ENCODE measurements at regions not wholly inside any gene's neighbourhood (a gene's known extent, or its start where the extent isn't known, plus 50 kb on each side); places are given as distances from the start of the nearest gene placed in this dataset.
"Not testable (repeated sequence)": the region's sequence is repeated elsewhere in the genome, so short reads cannot be mapped to it uniquely, and the experiment has no call there.

DNA sequence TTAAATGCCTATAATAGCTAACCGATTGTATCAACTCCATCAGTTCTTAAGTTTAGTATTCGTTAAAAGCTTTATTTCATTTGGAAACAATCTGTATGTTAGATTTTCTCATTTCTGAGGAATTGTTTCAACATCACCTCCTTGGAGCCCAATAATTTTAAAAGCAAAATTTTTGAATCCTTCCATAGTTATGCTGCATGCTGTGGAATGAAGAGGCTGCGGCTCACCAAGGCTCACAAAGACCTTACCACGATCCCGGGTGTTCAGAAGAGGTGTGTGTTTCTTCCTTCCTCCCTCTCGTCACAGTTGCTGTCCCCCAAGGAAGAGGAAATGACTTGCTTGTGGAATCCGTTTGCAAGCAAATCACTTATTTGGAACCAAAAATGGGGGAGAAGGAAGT is 143.8 kb downstream of the FGF1 start:
- no peak for DNase-seq (ENCODE audit: low spot score)

DNA sequence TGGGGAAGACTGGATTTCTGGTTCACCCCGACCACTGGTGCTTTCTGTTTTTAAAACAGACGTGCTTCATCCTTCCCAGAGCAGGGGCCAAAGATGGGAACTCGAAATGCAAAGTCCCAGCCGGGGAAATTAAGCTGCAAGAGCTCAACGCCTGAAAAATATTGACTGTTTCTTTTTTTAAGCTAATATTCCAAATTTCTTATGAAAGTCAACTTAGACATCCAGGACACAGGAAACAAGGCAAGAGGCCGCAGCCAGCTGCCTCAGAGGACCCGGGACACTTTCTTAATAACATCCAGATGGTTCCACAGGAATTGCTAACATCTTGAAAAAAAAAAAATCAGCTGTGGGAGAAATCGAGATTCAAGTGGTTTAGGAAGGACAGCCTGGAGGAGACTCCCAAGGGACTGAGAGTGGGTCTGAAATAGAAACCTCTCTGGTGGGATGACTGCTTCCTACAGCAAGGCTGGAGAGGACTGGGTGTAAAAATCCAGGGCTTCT is 144.9 kb downstream of the FGF1 start:
- no peak for DNase-seq (ENCODE audit: low spot score)

DNA sequence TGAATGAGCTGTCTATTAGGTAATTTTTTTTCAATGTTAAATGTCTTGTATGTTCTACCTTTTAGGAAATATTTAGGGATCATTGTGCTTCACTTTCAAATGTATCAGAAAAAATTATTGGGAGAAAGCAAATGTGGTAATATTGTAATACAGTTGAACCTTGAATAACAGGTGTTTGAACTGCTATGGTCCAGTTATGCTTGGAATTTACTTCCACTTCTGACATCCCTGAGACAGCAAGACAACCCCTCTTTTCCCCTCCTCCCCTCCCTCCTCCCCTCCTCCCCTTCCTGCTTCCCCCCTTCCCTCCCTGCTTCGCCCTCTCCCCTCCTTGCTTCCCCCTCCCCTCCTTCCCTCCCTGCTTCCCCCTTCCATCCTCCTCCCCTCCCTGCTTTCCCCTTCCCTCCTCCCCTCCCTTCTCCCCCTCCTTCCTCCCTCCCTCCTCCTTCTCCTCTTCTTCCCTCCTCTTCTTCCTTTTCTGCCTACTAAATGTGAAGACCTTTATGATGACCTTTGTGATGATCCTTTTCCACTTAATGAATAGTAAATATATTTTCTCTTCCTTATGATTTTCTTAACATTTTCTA is 146.6 kb downstream of the FGF1 start:
- no peak for DNase-seq (ENCODE audit: low spot score)

DNA sequence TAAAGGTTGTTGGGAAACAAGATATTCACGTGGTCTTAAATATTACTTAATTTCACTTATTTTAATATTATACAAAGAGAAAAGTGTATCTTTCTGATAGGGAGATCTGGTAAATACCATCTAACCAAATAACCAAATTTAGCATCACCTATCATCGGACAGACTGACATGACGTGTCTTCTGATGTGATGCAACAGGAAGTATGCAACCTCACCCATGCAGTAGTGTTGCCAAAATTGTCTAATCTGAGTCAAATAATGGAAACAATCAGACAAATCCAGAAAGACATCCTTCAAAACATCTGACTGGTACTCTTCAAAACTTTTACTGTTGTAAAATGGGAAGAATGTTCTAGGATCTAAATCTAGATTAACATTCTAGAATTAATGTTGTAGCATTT is 148.0 kb downstream of the FGF1 start:
- DNase-seq (ENCODE audit: low spot score), result peak; percentile 19

DNA sequence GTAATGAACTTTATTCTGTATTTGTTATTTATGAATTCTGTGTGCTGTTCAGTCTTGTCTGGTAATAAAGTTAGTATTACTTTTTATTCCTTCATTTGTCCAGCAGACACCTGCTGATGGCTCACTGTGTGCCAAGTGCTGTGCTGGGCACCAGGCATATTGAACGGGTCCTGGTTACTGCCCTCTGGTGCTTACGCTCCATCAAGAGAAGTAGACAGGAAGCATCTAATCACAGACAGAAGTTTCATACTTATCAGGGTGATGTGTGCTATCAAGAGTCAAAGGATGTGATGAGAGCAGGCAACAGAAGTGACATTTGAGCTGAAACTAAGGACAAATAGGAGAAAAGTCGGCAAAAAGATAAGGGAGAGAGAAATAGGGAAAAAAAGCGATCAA is 153.1 kb downstream of the FGF1 start:
- DNase-seq (ENCODE audit: low spot score), result no peak

DNA sequence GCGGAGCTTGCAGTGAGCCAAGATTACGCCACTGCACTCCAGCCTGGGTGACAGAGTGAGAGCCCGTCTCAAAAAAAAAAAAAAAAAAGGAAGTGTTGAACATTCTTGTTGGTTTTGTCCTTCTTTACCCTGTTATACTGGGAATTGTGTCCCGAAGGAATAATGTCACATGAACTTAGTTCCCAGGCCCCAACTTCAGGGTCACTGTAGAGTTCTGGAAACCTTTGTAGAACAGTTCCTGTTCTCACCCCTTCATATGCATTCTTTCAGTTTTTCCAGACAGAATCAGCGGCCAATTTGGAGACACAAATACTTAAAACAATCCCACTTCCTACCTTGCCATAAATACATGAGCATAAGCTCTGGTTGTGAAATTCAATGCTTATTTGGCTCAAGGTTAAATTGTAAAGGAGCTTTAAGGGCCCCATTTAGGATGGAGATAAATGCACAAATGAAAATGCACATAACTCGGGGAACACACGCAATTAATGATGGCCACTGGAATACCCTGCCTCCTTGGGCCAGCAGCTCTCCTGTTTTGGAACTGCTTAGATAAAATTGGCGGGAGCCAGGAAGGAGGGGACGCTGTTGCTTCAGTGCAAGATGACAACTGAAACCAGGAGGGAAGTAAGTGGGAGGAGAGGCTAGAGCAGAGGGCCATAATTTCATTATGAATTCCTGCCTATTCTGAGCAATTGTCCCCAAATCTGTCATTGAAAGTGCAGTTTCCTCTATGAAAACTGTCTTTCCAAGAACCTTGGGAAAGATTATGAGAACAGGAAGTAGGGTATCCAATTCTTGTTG is 153.7 kb downstream of the FGF1 start:
- no peak for DNase-seq (ENCODE audit: low spot score)

DNA sequence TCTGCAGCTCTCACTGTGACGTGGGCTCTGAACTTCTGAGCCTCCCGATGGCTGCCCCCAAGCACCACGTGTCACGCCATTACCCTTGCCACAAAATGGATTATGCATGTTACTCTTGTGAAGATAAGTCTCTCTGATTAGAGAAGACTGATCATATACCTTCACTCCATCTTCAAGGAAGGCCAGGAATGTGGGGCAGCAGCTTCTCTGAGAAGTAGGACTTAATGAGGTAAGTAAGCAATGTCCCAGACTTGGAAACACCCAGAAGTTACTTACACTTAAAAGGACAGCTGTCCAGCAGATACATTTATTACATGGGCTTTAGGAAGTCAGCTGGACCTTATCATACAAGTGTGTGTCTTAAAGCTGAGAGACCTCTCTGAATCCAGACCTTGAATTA is 155.0 kb downstream of the FGF1 start:
- no peak for DNase-seq (ENCODE audit: low spot score)

DNA sequence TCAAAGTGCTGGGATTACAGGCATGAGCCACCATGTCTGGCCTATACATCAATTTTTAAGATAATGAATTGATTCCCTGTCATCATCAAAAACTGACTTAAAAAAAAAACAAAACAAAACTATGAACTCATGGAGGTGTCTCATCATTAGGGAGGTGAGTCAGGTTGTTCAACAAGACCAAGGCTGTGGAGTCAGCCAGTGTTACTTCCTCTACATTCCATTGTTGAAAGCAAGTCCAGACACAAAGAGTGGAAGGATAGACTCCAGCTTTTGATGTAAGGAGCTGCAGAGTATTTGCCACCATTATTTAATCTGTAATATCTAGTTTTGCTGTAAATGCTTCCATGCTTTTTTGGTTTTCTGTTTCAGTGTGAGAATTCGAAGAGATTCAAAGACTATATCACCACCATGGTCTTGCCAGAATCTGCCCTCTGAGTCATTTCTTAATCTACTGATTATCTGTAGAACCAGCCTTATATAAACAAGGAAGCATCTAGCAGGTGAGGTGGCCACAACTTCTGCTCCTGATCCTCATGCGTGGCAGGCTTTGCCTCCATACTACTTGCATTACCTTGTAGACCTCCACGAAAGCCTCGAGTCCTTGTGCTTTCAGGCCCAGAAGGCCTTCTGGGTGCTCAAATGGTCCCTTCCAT is 156.1 kb downstream of the FGF1 start:
- DNase-seq (ENCODE audit: low spot score), result no peak

DNA sequence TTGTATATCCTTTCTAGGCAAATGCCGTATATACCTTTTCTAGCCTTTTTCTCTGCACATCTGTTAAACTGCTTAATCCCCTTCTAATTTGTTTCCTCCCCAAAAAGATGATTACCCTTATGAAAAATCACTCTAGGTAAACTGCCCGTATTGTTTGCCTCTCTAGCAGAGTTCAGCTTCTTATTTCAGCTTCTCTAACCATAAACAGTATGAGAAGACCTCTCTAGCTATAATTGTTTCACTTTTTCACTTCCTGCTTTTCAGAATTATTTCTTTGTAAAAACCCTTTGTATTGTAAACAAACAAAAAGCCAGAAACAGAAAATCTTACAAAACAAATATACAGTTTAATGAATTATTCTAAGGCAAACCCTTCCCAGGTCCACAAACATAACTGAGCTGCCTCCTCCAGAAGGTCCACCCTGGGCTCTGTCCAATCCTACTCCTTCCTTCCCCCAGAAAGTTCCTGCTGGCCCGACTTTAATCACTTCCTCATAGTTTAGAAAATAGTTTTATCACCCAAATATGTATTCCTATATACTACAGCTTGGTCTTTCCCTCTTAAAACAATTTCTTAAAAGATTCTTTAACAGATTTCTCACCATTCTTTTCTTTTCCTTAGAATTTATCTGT is 158.1 kb downstream of the FGF1 start:
- DNase-seq (ENCODE audit: low spot score), result no peak

DNA sequence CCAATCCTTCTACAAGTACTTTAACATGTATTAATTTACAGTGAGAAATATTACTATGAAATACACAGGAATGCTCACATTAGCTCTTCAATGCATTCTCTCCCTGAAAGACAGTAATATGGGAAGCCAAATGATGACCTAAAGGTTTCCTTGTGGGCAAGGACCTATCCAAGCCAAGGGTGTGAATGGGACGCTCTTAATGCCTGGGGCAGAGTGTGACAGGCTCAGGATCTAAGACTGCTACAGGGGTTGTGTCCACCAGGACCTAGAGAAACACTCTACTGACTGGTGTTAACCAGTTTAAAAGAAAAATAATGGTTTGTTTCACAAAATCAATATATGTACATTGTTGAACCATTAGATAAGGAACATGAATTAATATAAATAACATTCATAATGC is 158.7 kb downstream of the FGF1 start:
- no peak for DNase-seq (ENCODE audit: low spot score)

DNA sequence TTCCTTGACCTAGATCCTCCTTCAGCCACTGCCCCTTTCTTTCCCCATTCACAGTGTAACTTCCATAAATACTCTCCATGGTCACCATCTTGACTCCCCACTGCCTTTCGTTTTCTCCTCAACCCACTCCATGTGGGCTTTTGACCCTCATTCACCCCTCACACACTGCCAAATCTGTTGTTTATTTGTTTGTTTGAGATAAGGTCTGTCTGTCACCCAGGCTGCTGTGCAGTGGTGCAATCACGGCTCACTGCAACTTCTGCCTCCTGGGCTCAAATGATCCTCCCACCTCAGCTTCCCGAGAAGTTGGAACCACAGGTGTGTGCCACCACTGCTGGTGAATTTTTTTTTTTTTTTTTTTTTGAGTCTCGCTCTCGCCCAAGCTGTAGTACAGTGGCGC is 162.9 kb downstream of the FGF1 start:
- no peak for DNase-seq (ENCODE audit: low spot score)

DNA sequence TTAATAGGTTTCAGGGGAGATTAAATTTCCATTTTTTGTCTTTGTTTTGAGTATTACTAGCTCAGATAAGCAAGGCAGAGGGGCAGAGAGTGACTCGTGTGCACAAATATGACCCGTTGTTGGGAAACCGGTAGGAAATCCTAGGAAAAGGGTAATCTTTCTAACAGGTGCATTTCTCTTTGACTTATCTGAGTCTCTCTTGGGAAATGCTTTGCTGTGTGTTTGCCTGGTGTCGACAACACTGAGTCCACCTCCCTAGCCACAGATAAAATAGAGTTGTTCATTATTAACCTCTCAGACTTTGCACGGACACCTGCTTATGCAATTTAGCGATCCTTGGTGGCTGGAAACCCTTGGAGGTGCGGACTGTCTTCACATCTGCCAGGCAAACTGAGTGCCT is 164.2 kb downstream of the FGF1 start:
- no peak for DNase-seq (ENCODE audit: low spot score)

DNA sequence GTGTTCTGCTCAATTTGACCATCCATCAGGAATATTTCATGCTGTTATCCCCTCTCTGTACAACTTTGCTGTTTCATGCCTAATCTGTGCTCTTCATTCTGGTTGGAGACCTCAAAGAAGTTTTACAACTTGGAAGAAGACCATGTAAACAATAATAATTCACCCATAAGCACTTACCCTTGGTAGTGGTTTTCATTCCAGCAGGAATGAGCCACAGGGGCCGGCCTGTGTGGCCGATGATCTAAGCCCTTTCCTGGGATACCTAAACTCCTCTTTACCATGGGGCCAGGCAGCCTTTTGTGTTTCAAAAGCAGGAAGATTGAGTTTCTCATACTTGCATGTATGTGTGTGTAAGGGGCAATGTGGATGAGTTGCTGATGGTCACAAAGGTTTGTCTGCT is 165.0 kb downstream of the FGF1 start:
- no peak for DNase-seq (ENCODE audit: low spot score)

DNA sequence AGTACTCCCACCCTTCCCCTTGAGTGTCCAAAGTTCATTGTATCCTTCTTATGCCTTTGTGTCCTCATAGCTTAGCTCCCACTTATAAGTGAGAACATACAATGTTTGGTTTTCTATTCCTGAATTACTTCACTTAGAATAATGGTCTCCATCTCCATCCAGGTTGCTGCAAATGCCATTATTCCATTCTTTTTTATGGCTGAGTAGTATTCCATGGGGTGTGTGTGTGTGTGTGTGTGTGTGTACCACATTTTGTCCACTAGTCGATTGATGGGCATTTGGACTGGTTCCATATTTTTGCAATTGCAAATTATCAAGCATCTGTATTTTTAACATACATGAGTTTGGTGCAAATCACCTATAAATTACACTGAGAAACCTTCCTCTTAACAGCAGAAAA is 166.0 kb downstream of the FGF1 start:
- not testable (repeated sequence) for DNase-seq (ENCODE audit: low spot score)

DNA sequence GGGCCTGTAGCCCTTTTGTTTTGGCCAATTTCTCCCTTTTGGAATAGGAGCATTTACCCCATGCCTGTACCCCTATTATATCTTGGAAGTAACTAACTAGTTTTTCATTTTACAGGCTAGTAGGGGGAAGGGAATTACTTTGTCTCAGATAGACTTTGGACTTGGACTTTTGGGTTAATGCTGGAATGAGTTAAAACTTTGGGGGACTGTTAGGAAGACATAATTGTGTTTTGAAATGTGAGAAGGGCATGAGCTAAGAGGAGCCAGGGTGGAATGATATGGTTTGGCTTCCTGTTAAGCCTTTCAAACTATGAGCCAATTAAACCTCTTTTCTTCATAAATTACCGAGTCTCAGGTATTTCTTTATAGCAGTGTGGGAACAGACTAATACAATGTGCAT is 168.1 kb downstream of the FGF1 start:
- no peak for DNase-seq (ENCODE audit: low spot score)

DNA sequence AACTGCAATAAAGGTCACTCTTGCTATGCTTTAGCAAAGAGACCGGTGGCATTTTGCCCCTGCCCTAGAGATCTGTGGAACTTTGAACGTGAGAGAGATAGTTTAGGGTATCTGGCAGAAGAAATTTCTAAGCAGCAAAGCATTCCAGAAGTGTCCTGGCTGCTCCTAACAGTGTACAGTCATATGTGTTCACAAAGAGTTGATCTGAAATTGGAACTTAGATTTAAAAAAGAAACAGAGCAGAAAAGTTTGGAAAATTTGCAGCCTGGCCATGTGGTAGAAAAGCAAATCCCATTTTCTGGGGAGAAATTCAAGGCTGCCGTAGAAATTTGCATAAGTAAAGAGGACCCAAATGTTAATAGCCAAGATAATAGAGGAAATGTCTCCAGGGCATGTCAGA is 169.2 kb downstream of the FGF1 start:
- no peak for DNase-seq (ENCODE audit: low spot score)

DNA sequence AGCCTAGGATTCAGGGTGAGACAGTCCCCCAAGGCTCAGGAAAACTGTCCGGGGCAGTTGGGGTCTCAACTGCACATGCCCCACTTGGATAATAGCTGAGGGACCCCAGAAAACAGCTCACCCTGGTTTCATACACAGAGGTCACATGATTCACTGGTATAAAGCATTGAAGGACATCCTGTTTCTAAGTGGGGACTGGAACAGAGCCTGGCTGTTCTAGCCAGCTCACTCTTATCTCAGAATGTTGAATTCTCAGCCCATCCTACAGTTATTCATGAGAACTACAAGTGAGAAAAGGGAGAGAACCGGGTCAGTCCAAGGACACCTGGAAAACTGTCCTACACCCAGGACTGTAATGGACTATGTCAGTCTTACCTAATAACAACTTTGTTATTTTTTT is 170.9 kb downstream of the FGF1 start:
- no peak for DNase-seq (ENCODE audit: low spot score)

DNA sequence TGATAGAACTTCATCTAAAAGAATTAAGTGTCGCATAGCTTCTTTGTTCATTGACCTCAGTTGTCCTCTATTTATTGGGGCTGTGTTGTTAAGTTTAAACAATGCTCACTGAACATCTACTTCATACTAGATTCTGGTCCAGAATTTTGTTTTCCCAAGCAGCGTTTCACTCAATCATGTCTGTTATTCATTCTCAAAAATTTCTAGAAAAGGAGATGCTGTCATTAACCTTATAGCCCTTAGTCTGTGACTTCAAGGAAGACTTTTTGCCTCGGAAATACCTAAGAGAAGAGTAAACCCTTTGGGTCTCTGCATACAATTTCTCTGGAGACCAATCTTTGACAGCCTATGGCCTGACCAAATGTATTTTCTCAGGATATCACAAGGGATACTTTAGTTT is 171.7 kb downstream of the FGF1 start:
- no peak for DNase-seq (ENCODE audit: low spot score)

DNA sequence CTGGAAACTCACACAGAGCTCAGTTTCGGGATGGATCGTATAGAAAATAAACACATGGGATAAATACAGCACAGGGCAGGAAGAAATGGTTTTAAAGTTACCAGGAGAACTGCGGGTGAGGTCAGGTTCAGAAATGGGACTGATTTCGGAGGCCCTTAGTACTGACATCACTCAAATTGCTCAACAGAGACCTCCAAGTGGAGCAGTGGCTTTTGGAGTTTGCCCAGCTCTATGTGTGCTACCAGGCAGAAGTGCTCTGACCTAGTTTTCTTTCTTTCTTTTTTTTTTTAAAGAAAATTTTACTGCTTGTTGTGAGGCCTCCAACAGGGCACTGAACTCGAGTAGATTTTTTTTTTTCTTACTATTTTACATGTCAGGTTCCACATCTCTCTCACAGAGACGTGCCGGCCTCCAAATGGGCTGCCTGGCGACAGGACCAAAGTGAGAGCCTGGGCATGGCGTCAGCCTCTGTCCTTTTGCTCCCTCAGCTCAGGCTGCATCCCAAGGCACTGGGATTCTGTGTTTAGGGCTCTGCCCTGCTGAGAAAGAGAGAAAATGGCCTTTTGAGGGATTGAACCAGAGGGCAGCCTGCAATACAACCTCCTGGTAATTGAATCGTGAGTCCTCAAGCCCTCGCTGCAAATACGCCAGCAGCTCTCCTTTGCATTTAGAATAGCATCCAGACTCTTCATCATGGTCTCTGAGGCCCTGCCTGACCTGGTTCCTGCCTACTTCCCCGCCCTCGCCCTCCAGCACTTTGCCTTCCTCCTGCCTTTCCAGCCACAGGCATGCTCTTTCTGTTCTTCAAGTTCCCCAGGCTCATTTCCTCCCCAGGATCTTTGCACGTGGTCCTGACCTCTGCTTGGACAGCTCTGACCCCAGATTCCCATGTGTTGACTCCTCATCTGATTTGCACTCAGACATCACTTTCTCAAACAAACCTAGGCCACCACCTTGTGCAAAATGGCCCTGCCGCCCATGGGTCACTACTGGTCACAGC is 173.5 kb downstream of the FGF1 start:
- no peak for DNase-seq (ENCODE audit: low spot score)

DNA sequence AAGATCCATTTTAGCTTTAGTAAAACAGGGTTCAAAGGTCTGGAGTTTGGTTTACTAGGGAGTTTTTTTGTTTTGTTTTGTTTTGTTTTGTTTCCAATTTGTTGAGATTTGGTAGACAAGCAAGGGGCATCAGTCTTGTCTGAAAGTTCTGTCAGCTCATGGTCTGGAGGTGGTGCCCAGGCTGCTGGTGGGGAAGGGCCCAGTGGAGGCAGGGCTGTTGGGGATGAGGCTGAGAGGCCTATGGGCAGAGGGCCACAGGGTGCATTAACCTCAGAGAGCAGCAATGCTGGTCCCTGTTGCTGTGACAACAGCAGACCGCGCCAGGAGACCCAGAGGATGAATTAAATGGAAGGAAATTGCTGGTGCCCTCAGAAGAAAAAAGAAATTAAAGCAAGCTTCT is 174.5 kb downstream of the FGF1 start:
- DNase-seq (ENCODE audit: low spot score), result no peak

DNA sequence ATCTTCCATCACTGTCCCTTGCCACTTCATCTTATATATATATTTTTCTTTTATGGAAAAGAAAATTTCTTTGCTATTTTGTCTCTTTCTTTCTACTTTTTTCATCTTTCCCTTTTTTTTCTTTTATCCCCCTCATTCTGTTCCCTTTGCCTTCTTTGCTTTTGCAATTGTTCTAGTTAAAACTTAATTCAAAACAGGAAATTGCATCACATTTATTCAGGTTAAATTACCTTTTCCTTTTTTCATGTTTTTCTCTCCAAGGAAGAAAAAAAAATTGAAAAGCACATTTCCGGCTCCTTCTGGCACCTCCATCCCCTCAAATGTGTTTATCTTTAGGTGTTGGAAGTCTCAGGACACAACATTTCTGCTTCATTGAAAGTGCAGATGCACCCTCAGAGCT is 176.9 kb downstream of the FGF1 start:
- no peak for DNase-seq (ENCODE audit: low spot score)

DNA sequence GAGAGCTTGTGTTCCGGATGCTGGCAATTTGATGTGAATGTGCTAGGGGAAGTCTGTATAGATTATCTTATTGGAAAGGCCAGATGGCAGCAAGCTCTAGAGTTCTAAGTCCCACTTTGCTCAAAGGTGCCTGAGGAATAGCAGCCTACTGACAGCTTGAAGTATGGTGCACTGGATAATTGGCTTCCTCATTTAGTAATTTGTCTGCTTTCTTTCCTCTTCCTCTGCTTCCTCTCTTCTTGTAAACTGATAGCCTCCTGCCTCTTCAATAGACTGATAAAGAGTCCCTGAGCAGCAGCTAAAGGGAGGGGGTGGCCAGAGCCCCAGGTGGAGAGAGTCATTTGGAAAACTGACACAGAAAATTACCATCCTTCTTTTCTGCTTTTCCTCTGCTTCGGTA is 177.3 kb downstream of the FGF1 start:
- no peak for DNase-seq (ENCODE audit: low spot score)
